Prostate gland (tissue), 2 donors: ENCODE measurements at regions not wholly inside any gene's neighbourhood (a gene's known extent, or its start where the extent isn't known, plus 50 kb on each side); places are given as distances from the start of the nearest gene placed in this dataset.

Experiments
- POLR2A ChIP-seq: fragments of 450-650 bp; IDR thresholded peaks from one replicate; pipeline ENCODE4 v1.6.1; 2016; ENCODE audit warnings: antibody characterized with exemption, mild to moderate bottlenecking
- TF ChIP-seq, protein P1 (sequence below), 4 experiments: fragments of 200-600 bp in 2 of 4; fragments of 450-650 bp in 2 of 4; sonication (generic) in 2 of 4; IDR thresholded peaks; 1 replicate in 3 of 4; 2 replicates in 1 of 4; pipeline ENCODE4 v1.5.1; 2016 to 2019; ENCODE audit warnings: antibody characterized with exemption in 4 of 4, mild to moderate bottlenecking in 2 of 4, moderate library complexity in 2 of 4

GRCh38 chrX:94089149-94089548 is 415.1 kb downstream of the FAM133A start:
- TF ChIP-seq, protein P1, sequence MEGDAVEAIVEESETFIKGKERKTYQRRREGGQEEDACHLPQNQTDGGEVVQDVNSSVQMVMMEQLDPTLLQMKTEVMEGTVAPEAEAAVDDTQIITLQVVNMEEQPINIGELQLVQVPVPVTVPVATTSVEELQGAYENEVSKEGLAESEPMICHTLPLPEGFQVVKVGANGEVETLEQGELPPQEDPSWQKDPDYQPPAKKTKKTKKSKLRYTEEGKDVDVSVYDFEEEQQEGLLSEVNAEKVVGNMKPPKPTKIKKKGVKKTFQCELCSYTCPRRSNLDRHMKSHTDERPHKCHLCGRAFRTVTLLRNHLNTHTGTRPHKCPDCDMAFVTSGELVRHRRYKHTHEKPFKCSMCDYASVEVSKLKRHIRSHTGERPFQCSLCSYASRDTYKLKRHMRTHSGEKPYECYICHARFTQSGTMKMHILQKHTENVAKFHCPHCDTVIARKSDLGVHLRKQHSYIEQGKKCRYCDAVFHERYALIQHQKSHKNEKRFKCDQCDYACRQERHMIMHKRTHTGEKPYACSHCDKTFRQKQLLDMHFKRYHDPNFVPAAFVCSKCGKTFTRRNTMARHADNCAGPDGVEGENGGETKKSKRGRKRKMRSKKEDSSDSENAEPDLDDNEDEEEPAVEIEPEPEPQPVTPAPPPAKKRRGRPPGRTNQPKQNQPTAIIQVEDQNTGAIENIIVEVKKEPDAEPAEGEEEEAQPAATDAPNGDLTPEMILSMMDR (IDR thresholded peaks at IDR 0.05): no peak
- no peak for TF ChIP-seq POLR2A
